ENCODE measurements at regions not wholly inside any gene's neighbourhood (a gene's known extent, or its start where the extent isn't known, plus 50 kb on each side); places are given as distances from the start of the nearest gene placed in this dataset.
"Not testable (repeated sequence)": the region's sequence is repeated elsewhere in the genome, so short reads cannot be mapped to it uniquely, and the experiment has no call there.

- no peak for FAIRE-seq
Observed at GRCh38 chr4:164058776-164059445, 564.4 kb downstream of the TMA16 start.

GRCh38 chr4:164060456-164060855, 566.0 kb downstream of the TMA16 start:
- FAIRE-seq (no peak), DNase-seq (ENCODE audit: insufficient read length, low spot score) (no peak)

More at GRCh38 chr4:164058776-164059445, 564.4 kb downstream of the TMA16 start:
- no peak for DNase-seq (ENCODE audit: insufficient read length, low spot score)

GRCh38 chr4:164068392-164068791, 573.9 kb downstream of the TMA16 start:
- FAIRE-seq (no peak), DNase-seq (ENCODE audit: insufficient read length, low spot score) (no peak)

GRCh38 chr4:164070625-164071024, 576.1 kb downstream of the TMA16 start:
- DNase-seq (ENCODE audit: insufficient read length, low spot score) = no peak
- FAIRE-seq = no peak

- DNase-seq (ENCODE audit: insufficient read length, low spot score) = no peak
- no peak for FAIRE-seq
Observed at GRCh38 chr4:164081371-164081770, 586.9 kb downstream of the TMA16 start.

GRCh38 chr4:164081801-164082200, 587.3 kb downstream of the TMA16 start:
- FAIRE-seq (no peak), DNase-seq (ENCODE audit: insufficient read length, low spot score) (no peak)

GRCh38 chr4:164087733-164088132, 593.2 kb downstream of the TMA16 start:
- FAIRE-seq (no peak), DNase-seq (ENCODE audit: insufficient read length, low spot score) (no peak)

- no peak for FAIRE-seq
- DNase-seq (ENCODE audit: insufficient read length, low spot score) = no peak
Observed at GRCh38 chr4:164095313-164096110, 601.0 kb downstream of the TMA16 start.

- DNase-seq (ENCODE audit: insufficient read length, low spot score) (no peak), FAIRE-seq (no peak)
Observed at GRCh38 chr4:164096766-164097518, 602.5 kb downstream of the TMA16 start.

GRCh38 chr4:164100741-164101365, 606.4 kb downstream of the TMA16 start:
- DNase-seq (ENCODE audit: insufficient read length, low spot score); FAIRE-seq: not testable (repeated sequence)

- DNase-seq (ENCODE audit: insufficient read length, low spot score) (no peak), FAIRE-seq (no peak)
Observed at GRCh38 chr4:164108971-164109370, 614.5 kb downstream of the TMA16 start.

- FAIRE-seq (no peak), DNase-seq (ENCODE audit: insufficient read length, low spot score) (no peak)
Observed at GRCh38 chr4:164109503-164109902, 615.0 kb downstream of the TMA16 start.

- FAIRE-seq = no peak
- no peak for DNase-seq (ENCODE audit: insufficient read length, low spot score)
Observed at GRCh38 chr4:164115236-164115635, 620.7 kb downstream of the TMA16 start.

- no peak for DNase-seq (ENCODE audit: insufficient read length, low spot score)
- FAIRE-seq = no peak
Observed at GRCh38 chr4:164116286-164116685, 621.8 kb downstream of the TMA16 start.

GRCh38 chr4:164134388-164134787, 619.5 kb upstream of the SMIM31 start:
- FAIRE-seq (no peak), DNase-seq (ENCODE audit: insufficient read length, low spot score) (no peak)

- FAIRE-seq (no peak), DNase-seq (ENCODE audit: insufficient read length, low spot score) (no peak)
Observed at GRCh38 chr4:164136180-164136616, 617.7 kb upstream of the SMIM31 start.

- DNase-seq (ENCODE audit: insufficient read length, low spot score) (no peak), FAIRE-seq (no peak)
Observed at GRCh38 chr4:164138521-164138920, 615.4 kb upstream of the SMIM31 start.

- no peak for FAIRE-seq
- DNase-seq (ENCODE audit: insufficient read length, low spot score) = no peak
Observed at GRCh38 chr4:164139291-164139690, 614.6 kb upstream of the SMIM31 start.

- DNase-seq (ENCODE audit: insufficient read length, low spot score); FAIRE-seq: not testable (repeated sequence)
Observed at GRCh38 chr4:164141755-164142375, 612.1 kb upstream of the SMIM31 start.

GRCh38 chr4:164154416-164154815, 599.5 kb upstream of the SMIM31 start:
- no peak for DNase-seq (ENCODE audit: insufficient read length, low spot score)
- FAIRE-seq = no peak
